Fibroblast of skin of back (primary cell): ENCODE measurements at regions not wholly inside any gene's neighbourhood (a gene's known extent, or its start where the extent isn't known, plus 50 kb on each side); places are given as distances from the start of the nearest gene placed in this dataset.

Source experiments
- DNase-seq: peaks from one replicate; pipeline ENCODE4 v3.0.0-alpha.2; 2013

GRCh38 chr6:99138445-99138844 is 190.7 kb upstream of the FBXL4 start:
- no peak for DNase-seq

- DNase-seq: no peak
Observed at GRCh38 chr6:99137314-99137713, 189.6 kb upstream of the FBXL4 start.

GRCh38 chr6:99136488-99136887 is 188.7 kb upstream of the FBXL4 start:
- no peak for DNase-seq

GRCh38 chr6:99132026-99132635 is 184.4 kb upstream of the FBXL4 start:
- DNase-seq: no peak

- no peak for DNase-seq
Observed at GRCh38 chr6:99130897-99131873, 183.4 kb upstream of the FBXL4 start.

GRCh38 chr6:99129835-99130234 is 182.1 kb upstream of the FBXL4 start:
- DNase-seq: no peak

GRCh38 chr6:99121748-99122147 is 174.0 kb upstream of the FBXL4 start:
- no peak for DNase-seq

- no peak for DNase-seq
Observed at GRCh38 chr6:99120641-99121040, 172.9 kb upstream of the FBXL4 start.

GRCh38 chr6:99119109-99120031 is 171.6 kb upstream of the FBXL4 start:
- peak; percentile 47 for DNase-seq

- no peak for DNase-seq
Observed at GRCh38 chr6:99114769-99115406, 167.1 kb upstream of the FBXL4 start.

- DNase-seq: no peak
Observed at GRCh38 chr6:99111590-99111989, 163.8 kb upstream of the FBXL4 start.

GRCh38 chr6:99110029-99110428 is 162.3 kb upstream of the FBXL4 start:
- DNase-seq: no peak

GRCh38 chr6:99104218-99104617 is 156.5 kb upstream of the FBXL4 start:
- no peak for DNase-seq

GRCh38 chr6:99099243-99099642 is 151.5 kb upstream of the FBXL4 start:
- DNase-seq: no peak

- DNase-seq: no peak
Observed at GRCh38 chr6:99096170-99096569, 148.4 kb upstream of the FBXL4 start.

GRCh38 chr6:99093456-99094190 is 145.9 kb upstream of the FBXL4 start:
- DNase-seq: no peak

- no peak for DNase-seq
Observed at GRCh38 chr6:99092461-99092860, 144.7 kb upstream of the FBXL4 start.

GRCh38 chr6:99091985-99092384 is 144.2 kb upstream of the FBXL4 start:
- DNase-seq: no peak

GRCh38 chr6:99080191-99080590 is 132.4 kb upstream of the FBXL4 start:
- no peak for DNase-seq

GRCh38 chr6:99079058-99079457 is 131.3 kb upstream of the FBXL4 start:
- no peak for DNase-seq

GRCh38 chr6:99073223-99073622 is 125.5 kb upstream of the FBXL4 start:
- no peak for DNase-seq

- no peak for DNase-seq
Observed at GRCh38 chr6:99066044-99066443, 118.3 kb upstream of the FBXL4 start.
